Hepatocyte (in vitro differentiated cells): ENCODE measurements at regions not wholly inside any gene's neighbourhood (a gene's known extent, or its start where the extent isn't known, plus 50 kb on each side); places are given as distances from the start of the nearest gene placed in this dataset.

Experiments used
- CTCF ChIP-seq: fragments of 200-600 bp; sonication (generic); IDR thresholded peaks from 2 replicates; pipeline ENCODE4 v1.5.1; 2016; ENCODE audit warnings: antibody characterized with exemption, mild to moderate bottlenecking; ENCODE audit not compliant: poor library complexity
- EZH2 ChIP-seq: fragments of 200-600 bp; sonication (generic); IDR thresholded peaks from 2 replicates; pipeline ENCODE4 v1.6.1; 2016; ENCODE audit warnings: antibody characterized with exemption, mild to moderate bottlenecking, borderline replicate concordance
- EZH2phosphoT487 ChIP-seq: fragments of 200-600 bp; sonication (generic); IDR thresholded peaks from one replicate; pipeline ENCODE4 v1.6.1; 2018; ENCODE audit warnings: antibody characterized with exemption, mild to moderate bottlenecking, low read depth, moderate library complexity; ENCODE audit not compliant: unreplicated experiment, severe bottlenecking

- no peak for TF ChIP-seq CTCF
- TF ChIP-seq EZH2, result no peak
- TF ChIP-seq EZH2phosphoT487, result no peak
Measured at GRCh38 chr10:118882741-118883140, 128.0 kb upstream of the CACUL1 start.
